ENCODE measurements at regions not wholly inside any gene's neighbourhood (a gene's known extent, or its start where the extent isn't known, plus 50 kb on each side); places are given as distances from the start of the nearest gene placed in this dataset.

DNA sequence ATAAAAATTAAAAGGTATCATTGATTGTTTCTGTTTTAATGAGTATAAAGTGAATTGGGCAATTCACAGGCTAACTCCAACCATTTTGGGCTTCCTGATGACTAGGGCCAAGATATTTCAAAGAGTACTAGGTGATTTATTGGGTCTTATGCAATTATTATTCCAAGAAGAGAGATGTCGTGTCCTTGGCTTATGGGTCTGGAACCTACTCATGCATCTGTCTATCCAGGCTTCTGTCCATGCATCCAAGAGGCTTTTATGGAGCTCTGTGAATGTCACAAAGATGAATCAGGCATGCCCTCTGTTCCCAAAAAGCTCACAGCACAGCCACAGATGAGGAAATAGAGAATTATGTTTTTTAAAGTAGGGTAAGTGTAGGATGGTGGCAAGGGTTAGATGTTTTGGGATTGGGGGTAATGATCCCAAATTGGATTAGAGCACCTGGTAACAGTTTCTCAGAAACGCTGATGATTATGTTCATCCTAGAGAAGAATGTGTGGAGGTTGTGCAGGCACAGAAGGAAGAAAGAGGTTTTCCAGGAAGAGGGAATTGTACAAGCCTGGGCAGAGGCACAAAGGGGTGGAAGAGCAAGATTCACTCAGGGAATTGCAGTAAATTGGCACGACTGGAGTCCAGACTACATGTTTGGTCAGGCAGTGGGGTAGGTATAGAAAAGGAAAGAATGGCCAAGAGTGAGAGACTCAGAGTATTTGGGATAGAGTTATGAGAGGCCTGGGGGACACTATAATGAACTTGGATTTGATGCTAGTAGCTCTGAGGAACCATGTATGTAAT, 83.0 kb upstream of the TNC start:
- H3K4me1 ChIP-seq (replicated peaks), result peaks cover 31% of the 10 kb centered on the region
- no peak overlapping the region for H3K27ac ChIP-seq
- no peaks in the 10 kb centered on the region for H3K36me3 ChIP-seq

DNA sequence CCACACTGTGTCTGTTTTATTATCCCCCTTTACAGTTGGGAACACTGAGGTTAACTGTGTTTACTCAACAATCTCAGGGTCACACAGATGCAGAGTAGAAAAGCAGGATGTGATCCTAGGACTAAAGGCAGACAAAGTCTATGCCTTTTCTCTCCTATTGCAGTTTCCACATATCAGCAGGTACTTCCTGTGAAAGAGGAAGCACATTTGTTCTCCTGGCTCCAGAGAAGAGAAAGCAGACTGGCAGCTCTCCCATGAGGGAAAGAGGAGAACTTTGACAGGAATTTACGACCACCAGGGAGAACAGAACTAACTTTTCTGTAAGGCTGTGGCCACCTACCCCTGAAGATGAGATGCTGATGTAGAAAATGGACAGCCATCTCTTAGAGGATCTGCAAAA, 84.2 kb upstream of the TNC start:
- Histone ChIP-seq H3K9me3 (replicated peaks) (no peaks in the 10 kb centered on the region), H3K27me3 (replicated peaks) (no peaks in the 10 kb centered on the region), H3K36me3 (no peaks in the 10 kb centered on the region), H3K4me3 (no peak overlapping the region), H3K27ac (no peak overlapping the region), H3K4me1 (replicated peaks) (peaks cover 38% of the 10 kb centered on the region)
- no peak for DNase-seq (ENCODE audit: low read depth in 1 of 2, low spot score in 2 of 2)

More for the DNA sequence above, 83.0 kb upstream of the TNC start:
- H3K9me3 ChIP-seq (replicated peaks), result no peaks in the 10 kb centered on the region
- no peaks in the 10 kb centered on the region for H3K27me3 ChIP-seq (replicated peaks)
- DNase-seq (ENCODE audit: low read depth in 1 of 2, low spot score in 2 of 2), result no peak
- no peak overlapping the region for H3K4me3 ChIP-seq

DNA sequence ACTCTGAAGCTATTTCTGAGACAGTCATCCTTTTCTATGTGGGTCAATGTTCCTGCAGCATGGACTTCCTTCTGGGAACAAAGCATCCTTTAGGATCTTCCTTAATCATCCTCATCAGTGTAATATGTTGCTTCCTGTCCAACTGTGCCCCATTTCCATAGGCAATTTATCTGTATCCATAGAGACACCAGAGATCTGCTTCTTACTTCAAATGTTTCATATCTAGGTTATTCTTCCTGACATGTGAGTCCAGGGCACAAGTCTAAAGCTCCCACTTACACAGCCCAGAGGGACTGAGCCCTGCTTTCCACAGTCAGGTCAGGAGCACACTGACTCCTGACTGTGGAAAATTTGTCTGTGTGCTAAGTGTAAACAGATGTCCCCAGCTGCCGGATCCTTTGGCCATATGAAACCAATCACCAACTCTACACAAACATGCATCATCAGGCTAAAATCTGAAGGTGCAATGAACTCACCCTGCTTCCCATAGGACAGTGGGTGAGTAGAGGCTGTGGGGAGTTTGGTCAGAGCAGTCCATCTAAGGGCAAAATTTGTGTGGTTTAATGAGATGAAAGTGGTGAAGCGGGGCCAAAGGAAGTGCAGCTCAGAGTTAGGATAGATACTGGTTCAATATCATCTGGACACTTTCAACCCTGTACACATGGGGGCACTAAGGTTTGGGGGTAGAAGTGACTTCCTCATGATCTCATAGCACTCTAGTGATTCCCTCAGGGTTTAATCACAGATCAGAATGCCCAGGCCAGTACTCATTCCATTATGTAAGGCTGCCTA, 85.2 kb upstream of the TNC start:
- H3K27me3 ChIP-seq (replicated peaks), result no peaks in the 10 kb centered on the region
- H3K9me3 ChIP-seq (replicated peaks), result no peaks in the 10 kb centered on the region
- H3K4me1 ChIP-seq (replicated peaks), result peaks cover 45% of the 10 kb centered on the region
- no peaks in the 10 kb centered on the region for H3K36me3 ChIP-seq
- H3K27ac ChIP-seq, result no peak overlapping the region
- DNase-seq (ENCODE audit: low read depth in 1 of 2, low spot score in 2 of 2), result peak in 1 of 2 experiments; percentile 7
- H3K4me3 ChIP-seq, result no peak overlapping the region

DNA sequence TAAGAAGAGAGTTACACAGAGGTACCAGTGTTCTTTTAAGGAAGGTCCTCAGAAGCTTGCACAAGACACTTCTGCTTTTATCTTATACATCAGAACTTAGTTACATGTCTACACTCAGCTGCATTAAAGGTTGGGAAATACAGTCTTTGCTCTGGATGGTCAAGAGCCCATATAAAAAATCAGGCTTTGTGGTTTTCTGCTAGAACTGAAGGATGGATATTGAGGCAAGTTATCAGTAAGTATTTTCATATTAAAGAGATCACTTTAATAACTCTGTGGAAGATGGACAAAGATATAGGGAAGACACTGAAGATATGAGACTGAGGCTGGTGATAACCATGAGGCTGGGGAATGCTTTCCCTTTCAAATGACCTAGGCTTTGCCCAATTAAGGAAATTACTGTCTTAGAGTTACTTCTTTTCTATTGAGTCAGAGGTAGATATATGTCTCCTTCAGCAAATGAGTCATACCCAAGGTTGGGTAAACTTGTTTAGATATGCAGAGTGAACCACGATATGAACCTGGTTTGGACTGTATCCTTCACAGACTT, 87.0 kb upstream of the TNC start:
- Histone ChIP-seq H3K4me1 (replicated peaks) (peaks cover 61% of the 10 kb centered on the region), H3K9me3 (replicated peaks) (no peaks in the 10 kb centered on the region), H3K27ac (peak overlapping the region; percentile 47), H3K27me3 (replicated peaks) (no peaks in the 10 kb centered on the region), H3K36me3 (no peaks in the 10 kb centered on the region), H3K4me3 (no peak overlapping the region)
- DNase-seq (ENCODE audit: low read depth in 1 of 2, low spot score in 2 of 2), result peak in 1 of 2 experiments; percentile 58

DNA sequence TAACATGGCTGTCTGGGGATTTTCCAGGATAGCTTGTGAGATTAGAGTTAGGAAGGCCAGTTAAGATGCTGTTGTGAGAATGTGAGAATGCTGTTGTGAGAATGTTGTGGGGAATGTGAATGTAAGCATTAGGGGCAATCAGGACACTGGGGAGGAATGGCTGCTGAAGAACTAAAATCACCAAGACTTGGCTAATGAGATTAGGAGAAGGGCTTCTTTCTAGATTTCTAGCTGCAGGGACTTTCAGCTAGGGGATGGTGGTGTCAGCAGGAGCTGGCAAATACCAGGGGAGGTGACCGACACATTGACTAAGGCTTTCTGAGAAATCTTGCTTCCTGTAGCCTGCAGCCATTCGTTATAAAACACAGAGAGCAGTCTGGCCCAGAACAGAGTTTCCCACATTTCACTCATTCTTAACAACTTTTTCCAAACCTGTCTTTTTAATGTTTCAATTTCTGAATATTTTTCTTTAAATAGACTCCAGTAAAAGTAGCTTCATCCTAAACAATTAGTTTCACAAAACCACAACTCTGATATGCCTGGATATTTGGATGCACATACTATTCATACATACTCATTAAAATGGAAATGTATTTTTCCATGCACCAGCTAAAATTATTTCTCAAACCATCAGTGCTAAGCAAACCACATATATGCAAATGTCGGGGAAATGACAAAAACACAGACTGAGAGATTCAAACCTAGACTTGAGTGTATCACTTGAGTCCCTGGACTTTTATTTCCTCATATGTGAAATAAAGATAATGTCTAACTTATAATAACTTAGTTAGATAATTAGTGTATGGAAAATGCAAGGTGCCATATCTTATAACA, 89.3 kb upstream of the TNC start:
- H3K36me3 ChIP-seq, result no peaks in the 10 kb centered on the region
- no peak for DNase-seq (ENCODE audit: low read depth in 1 of 2, low spot score in 2 of 2)
- no peaks in the 10 kb centered on the region for H3K9me3 ChIP-seq (replicated peaks)
- H3K4me3 ChIP-seq, result no peak overlapping the region
- H3K27me3 ChIP-seq (replicated peaks), result no peaks in the 10 kb centered on the region
- H3K27ac ChIP-seq, result no peak overlapping the region
- peaks cover 71% of the 10 kb centered on the region for H3K4me1 ChIP-seq (replicated peaks)

DNA sequence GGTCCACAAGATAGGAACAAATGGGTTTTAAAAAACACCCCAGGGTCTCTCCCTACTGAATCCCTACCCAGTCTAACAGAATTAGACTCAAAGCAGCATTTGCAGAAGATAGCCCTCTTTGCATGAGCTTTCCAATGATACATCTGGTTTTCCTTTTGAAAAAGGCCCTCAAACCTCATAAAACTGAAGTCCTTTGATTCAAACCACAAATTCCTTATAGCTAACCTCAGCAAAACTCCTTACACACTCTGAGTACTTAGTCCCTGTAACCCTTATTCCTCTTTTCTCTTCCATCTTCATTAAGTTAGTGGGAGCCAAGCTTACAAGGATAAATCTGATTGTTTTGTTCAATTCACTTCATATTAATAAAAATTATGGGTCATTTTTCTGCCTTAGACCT, 90.5 kb upstream of the TNC start:
- H3K4me3 ChIP-seq, result no peak overlapping the region
- no peaks in the 10 kb centered on the region for H3K36me3 ChIP-seq
- no peaks in the 10 kb centered on the region for H3K27me3 ChIP-seq (replicated peaks)
- H3K9me3 ChIP-seq (replicated peaks), result no peaks in the 10 kb centered on the region
- peak overlapping the region; percentile 19; the same call in 1 of the 2 replicates for H3K27ac ChIP-seq
- peaks cover 69% of the 10 kb centered on the region for H3K4me1 ChIP-seq (replicated peaks)
- DNase-seq (ENCODE audit: low read depth in 1 of 2, low spot score in 2 of 2), result peak in 1 of 2 experiments; percentile 47

DNA sequence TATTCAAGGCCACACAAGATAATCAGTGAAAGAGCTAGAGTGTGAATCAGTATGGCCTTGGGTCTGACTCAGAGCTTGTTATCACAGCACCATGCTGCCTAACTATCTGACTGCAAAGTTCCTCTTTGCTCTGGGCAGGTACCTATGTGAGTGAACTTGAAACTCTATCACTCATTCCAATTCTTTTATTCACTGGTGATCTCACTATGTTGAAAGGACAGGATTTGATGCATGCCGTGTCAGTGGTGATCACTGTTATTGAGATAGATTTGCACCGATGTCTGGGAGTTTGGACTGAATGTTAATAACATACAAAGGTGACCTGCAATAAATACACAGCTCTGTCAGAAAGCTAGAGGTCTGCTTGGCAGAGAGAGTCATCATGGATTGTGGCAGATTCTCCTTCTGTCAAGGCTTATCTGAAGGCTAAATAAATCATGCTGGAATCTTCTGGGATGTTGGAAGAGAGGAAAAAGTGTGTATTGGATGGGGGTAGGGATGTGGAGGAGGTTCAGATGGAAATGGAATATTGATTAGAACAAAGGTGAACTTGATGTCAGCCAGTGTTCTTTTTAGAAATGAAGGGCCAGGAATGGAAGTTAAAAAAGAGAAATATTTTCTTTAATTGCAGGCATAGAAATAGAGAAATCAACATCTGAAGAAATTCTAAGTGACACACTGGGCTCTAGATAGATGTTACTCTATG, 91.8 kb upstream of the TNC start:
- Histone ChIP-seq H3K36me3 (no peaks in the 10 kb centered on the region), H3K27me3 (replicated peaks) (no peaks in the 10 kb centered on the region), H3K9me3 (replicated peaks) (no peaks in the 10 kb centered on the region), H3K4me3 (no peak overlapping the region), H3K27ac (no peak overlapping the region), H3K4me1 (replicated peaks) (peaks cover 62% of the 10 kb centered on the region)
- no peak for DNase-seq (ENCODE audit: low read depth in 1 of 2, low spot score in 2 of 2)

DNA sequence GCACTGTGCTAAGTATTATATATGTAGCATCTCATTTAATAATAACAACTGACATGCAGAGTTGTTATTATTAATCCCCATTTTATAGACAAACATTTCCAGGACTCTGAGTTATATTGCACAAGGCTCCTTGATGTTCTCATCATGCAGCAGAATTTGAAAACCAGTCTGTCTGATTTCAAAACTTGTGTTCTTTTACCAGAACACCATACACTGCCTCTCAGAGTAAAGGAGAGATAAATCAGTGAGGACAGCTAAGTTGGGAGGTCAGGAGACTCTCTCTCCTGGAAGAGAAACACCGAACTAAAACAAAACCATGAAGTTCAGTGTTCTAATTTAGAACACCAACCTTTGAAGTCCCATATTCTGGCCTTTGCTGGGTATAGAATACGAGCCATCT, 92.7 kb upstream of the TNC start:
- DNase-seq (ENCODE audit: low read depth in 1 of 2, low spot score in 2 of 2), result no peak
- no peaks in the 10 kb centered on the region for H3K27me3 ChIP-seq (replicated peaks)
- H3K4me1 ChIP-seq (replicated peaks), result peaks cover 53% of the 10 kb centered on the region
- H3K9me3 ChIP-seq (replicated peaks), result no peaks in the 10 kb centered on the region
- H3K4me3 ChIP-seq, result no peak overlapping the region
- H3K27ac ChIP-seq, result no peak overlapping the region
- H3K36me3 ChIP-seq, result no peaks in the 10 kb centered on the region

DNA sequence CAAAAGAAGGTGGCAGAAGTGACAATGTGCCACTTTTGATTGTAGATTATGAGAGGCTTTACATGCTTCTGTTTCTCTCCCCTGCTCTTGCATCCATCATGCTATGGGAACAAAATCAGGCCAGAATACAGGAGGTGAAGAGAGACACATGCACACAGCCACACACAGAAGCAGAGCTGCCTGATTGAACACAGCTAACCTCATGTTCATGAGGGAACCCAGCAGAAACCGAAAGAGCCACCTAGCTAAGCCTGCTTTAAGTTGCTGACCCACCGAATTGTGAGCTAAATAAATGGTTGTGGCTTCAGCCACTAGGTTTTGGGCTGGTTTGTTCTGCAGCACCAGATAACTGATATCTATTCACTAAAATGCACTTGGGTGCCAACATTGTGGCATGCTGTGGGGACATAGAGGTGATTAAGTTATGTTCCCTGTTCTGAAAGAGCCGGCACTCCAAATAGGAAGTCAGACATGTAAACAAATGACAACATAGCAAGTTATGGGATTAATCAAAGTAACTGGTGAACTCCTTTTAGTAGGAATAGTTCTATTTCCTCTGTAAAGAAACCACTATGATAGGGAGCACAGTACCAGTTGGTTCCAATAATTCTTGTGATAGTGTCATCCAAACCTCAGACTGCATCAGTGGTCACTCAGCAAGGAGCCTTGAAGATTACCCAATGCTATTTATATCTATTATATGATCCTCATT, 93.6 kb upstream of the TNC start:
- H3K4me1 ChIP-seq (replicated peaks), result peaks cover 50% of the 10 kb centered on the region
- no peak overlapping the region; the same call in 1 of the 2 replicates for H3K27ac ChIP-seq
- no peak overlapping the region for H3K4me3 ChIP-seq
- H3K9me3 ChIP-seq (replicated peaks), result no peaks in the 10 kb centered on the region
- no peaks in the 10 kb centered on the region for H3K27me3 ChIP-seq (replicated peaks)
- peak in 1 of 2 experiments; percentile 29 for DNase-seq (ENCODE audit: low read depth in 1 of 2, low spot score in 2 of 2)
- H3K36me3 ChIP-seq, result no peaks in the 10 kb centered on the region

DNA sequence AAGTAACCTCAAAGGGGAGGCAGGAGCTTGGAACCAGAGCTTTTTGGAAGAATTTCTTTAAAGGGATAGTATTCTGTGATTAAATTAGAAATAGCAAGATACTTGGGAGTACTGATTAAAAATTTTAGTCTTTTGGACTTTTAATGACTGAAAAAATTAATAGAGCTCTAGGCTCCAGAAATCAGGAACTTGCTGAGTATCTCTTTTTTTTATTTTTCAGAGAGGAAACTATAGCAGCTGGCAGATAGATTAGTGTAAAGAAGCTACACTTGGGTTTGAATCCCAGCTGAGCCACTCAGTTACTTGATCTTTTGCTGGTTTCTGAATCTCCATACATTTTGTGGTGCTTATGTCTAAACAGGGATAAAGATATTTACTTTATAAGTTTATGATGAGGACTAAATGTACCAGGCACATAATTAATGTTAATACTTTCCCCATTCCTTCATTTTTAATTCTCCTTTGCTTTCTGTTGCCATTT, 94.2 kb upstream of the TNC start:
- Histone ChIP-seq H3K27ac (no peak overlapping the region; the same call in 1 of the 2 replicates), H3K9me3 (replicated peaks) (no peaks in the 10 kb centered on the region), H3K4me1 (replicated peaks) (peaks cover 44% of the 10 kb centered on the region), H3K36me3 (no peaks in the 10 kb centered on the region), H3K4me3 (no peak overlapping the region), H3K27me3 (replicated peaks) (no peaks in the 10 kb centered on the region)
- DNase-seq (ENCODE audit: low read depth in 1 of 2, low spot score in 2 of 2), result no peak

DNA sequence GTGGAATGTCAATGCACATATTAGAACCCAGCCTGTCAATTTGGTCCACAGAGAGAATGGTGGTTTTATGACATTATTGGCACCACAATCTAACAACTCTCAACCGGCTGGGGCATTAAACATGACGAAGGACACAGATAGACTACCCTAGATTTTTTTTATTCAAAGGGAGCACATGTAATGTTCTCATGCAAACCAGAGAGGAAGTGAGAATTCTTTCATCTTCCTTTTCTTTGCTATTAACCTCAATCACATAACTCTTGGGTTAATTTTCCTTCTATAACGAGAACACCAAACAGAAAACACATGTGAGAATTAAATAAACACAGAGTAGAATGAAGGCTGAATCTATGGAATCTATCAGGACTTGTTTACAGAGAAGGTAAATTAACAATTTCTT, 94.9 kb upstream of the TNC start:
- no peaks in the 10 kb centered on the region for H3K27me3 ChIP-seq (replicated peaks)
- H3K4me3 ChIP-seq, result no peak overlapping the region
- no peaks in the 10 kb centered on the region for H3K9me3 ChIP-seq (replicated peaks)
- H3K4me1 ChIP-seq (replicated peaks), result peaks cover 37% of the 10 kb centered on the region
- H3K36me3 ChIP-seq, result no peaks in the 10 kb centered on the region
- no peak overlapping the region for H3K27ac ChIP-seq
- DNase-seq (ENCODE audit: low read depth in 1 of 2, low spot score in 2 of 2), result no peak

DNA sequence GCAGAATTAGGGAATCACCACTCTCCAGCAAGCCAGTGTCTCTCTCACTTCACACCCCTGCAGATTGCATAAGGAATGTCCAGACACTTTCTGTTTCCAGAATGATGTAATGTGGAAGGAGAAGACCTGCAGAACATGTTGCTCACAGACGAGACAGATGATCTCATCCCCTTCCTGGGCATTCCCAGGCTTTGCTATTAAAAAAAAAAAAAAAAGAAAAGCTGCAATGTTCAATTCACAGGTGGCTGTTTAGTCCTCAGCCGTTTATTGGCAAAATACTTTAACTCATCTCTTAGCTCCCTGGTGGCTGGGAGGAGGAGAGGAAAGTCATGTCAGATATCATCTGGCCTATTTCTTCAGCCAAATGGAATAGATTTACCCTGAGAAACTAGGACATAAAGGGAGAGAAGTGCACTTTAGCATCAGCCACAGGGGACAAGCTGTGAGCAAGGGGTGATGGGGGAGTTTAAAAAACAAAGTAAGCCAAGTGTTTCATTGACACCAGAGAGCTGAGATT, 95.9 kb upstream of the TNC start:
- Histone ChIP-seq H3K36me3 (no peaks in the 10 kb centered on the region), H3K4me3 (no peak overlapping the region), H3K27me3 (replicated peaks) (no peaks in the 10 kb centered on the region), H3K27ac (no peak overlapping the region), H3K9me3 (replicated peaks) (no peaks in the 10 kb centered on the region), H3K4me1 (replicated peaks) (peaks cover 27% of the 10 kb centered on the region)
- DNase-seq (ENCODE audit: low read depth in 1 of 2, low spot score in 2 of 2), result peak in 1 of 2 experiments; percentile 8

Measured in SJSA1 (cell line).